Fibroblast of lung (primary cell): ENCODE measurements at regions not wholly inside any gene's neighbourhood (a gene's known extent, or its start where the extent isn't known, plus 50 kb on each side); places are given as distances from the start of the nearest gene placed in this dataset.

Experiments
- DNase-seq, 2 donors: peaks; one replicate each; pipeline versions ENCODE4 v3.0.0 to v3.0.0-alpha.2; 2010; ENCODE audit warnings: low read depth in 2 of 2
- H2AFZ ChIP-seq: 2 replicates; pipeline ENCODE4 v1.5.1; 2012; ENCODE audit warnings: low read length, control low read depth, inconsistent platforms
- H3K27ac ChIP-seq: 2 replicates; pipeline ENCODE4 v1.5.1; 2011; ENCODE audit warnings: low read length, control low read depth; ENCODE audit not compliant: insufficient read depth
- H3K27me3 ChIP-seq: 2 replicates; pipeline ENCODE4 v1.5.1; 2011; ENCODE audit warnings: mild to moderate bottlenecking, low read length; ENCODE audit not compliant: control insufficient read depth, insufficient read depth
- H3K36me3 ChIP-seq: 2 replicates; pipeline ENCODE4 v1.5.1; 2011; ENCODE audit warnings: low read length; ENCODE audit not compliant: control insufficient read depth, insufficient read depth
- H3K4me1 ChIP-seq: 2 replicates; pipeline ENCODE4 v1.5.1; 2011; ENCODE audit warnings: low read length; ENCODE audit not compliant: control insufficient read depth, insufficient read depth; ENCODE audit errors: extremely low read depth
- H3K4me2 ChIP-seq: 2 replicates; pipeline ENCODE4 v1.5.1; 2011; ENCODE audit warnings: low read length, control low read depth; ENCODE audit not compliant: insufficient read depth; ENCODE audit errors: extremely low read depth
- H3K4me3 ChIP-seq, 4 experiments: fragments of 200-600 bp in 1 of 4; sonication (generic) in 1 of 4; replicated peaks in 1 of 4; 2 replicates each; pipeline ENCODE4 v1.5.1; 2011 to 2016; ENCODE audit warnings: low read length in 4 of 4, low read depth in 3 of 4, mild to moderate bottlenecking in 3 of 4, control low read depth in 2 of 4, inconsistent platforms in 1 of 4, mixed read lengths in 1 of 4; ENCODE audit not compliant: insufficient read depth in 1 of 4; ENCODE audit errors: control extremely low read depth in 1 of 4
- H3K79me2 ChIP-seq: 2 replicates; pipeline ENCODE4 v1.5.1; 2012; ENCODE audit warnings: mild to moderate bottlenecking, low read length, inconsistent platforms; ENCODE audit not compliant: control insufficient read depth, insufficient read depth
- H3K9ac ChIP-seq: 2 replicates; pipeline ENCODE4 v1.5.1; 2011; ENCODE audit warnings: mild to moderate bottlenecking, low read length, control low read depth; ENCODE audit not compliant: insufficient read depth
- H3K9me3 ChIP-seq: 2 replicates; pipeline ENCODE4 v1.5.1; 2012; ENCODE audit warnings: low read depth, low read length; ENCODE audit not compliant: control insufficient read depth, insufficient read depth
- H4K20me1 ChIP-seq: 2 replicates; pipeline ENCODE4 v1.5.1; 2011; ENCODE audit warnings: low read length; ENCODE audit not compliant: control insufficient read depth, insufficient read depth; ENCODE audit errors: extremely low read depth
- CTCF ChIP-seq, 2 donors: IDR thresholded peaks in 1 of 2; conservative IDR thresholded peaks in 1 of 2; 1 replicate in 1 of 2; 2 replicates in 1 of 2; pipeline ENCODE4 v1.5.1; 2011 to 2012; ENCODE audit warnings: low read length in 2 of 2, control low read depth in 1 of 2, inconsistent platforms in 1 of 2, low read depth in 1 of 2, mild to moderate bottlenecking in 1 of 2
- EZH2 ChIP-seq: IDR thresholded peaks from 2 replicates; pipeline ENCODE4 v1.5.1; 2012; ENCODE audit warnings: low read length, control low read depth, mild to moderate bottlenecking; ENCODE audit errors: missing control alignments

- no peak overlapping the region for H3K4me2 ChIP-seq
Observed at GRCh38 chr2:217667512-217667911, 335.3 kb downstream of the TNS1 start.

GRCh38 chr2:217667035-217667434, 335.8 kb downstream of the TNS1 start:
- H3K27ac ChIP-seq = no peak overlapping the region
- TF ChIP-seq CTCF (conservative IDR thresholded peaks at IDR 0.05 in 1 of 2, IDR thresholded peaks at IDR 0.05 in 1 of 2; ENCODE audit: low read depth in 1 of 2, low read length in 2 of 2) (no peak), EZH2 (no peak)
- no peak for DNase-seq
- H3K9ac ChIP-seq = no peak overlapping the region
- no peak overlapping the region for H3K4me3 ChIP-seq
- no peaks in the 10 kb centered on the region for H3K36me3 ChIP-seq
- no peaks in the 10 kb centered on the region for H3K27me3 ChIP-seq
- no peaks in the 10 kb centered on the region for H3K79me2 ChIP-seq
- no peak overlapping the region for H3K4me2 ChIP-seq
- H4K20me1 ChIP-seq = no peaks in the 10 kb centered on the region
- no peaks in the 10 kb centered on the region for H3K9me3 ChIP-seq
- peaks cover 8% of the 10 kb centered on the region for H3K4me1 ChIP-seq
- H2AFZ ChIP-seq = no peak overlapping the region

More at GRCh38 chr2:217667512-217667911, 335.3 kb downstream of the TNS1 start:
- no peak for TF ChIP-seq EZH2
- no peak for TF ChIP-seq CTCF (conservative IDR thresholded peaks at IDR 0.05 in 1 of 2, IDR thresholded peaks at IDR 0.05 in 1 of 2; ENCODE audit: low read depth in 1 of 2, low read length in 2 of 2)
- no peak overlapping the region for H3K4me3 ChIP-seq
- H3K27me3 ChIP-seq = no peaks in the 10 kb centered on the region
- H4K20me1 ChIP-seq = no peaks in the 10 kb centered on the region
- H3K9ac ChIP-seq = no peak overlapping the region
- H3K27ac ChIP-seq = no peak overlapping the region
- H3K36me3 ChIP-seq = no peaks in the 10 kb centered on the region
- H3K79me2 ChIP-seq = no peaks in the 10 kb centered on the region
- no peak overlapping the region for H2AFZ ChIP-seq
- peak in 1 of 2 donors; percentile 22 for DNase-seq
- H3K4me1 ChIP-seq = peaks cover 7% of the 10 kb centered on the region
- no peaks in the 10 kb centered on the region for H3K9me3 ChIP-seq

- no peaks in the 10 kb centered on the region for H3K79me2 ChIP-seq
- H3K4me1 ChIP-seq = peaks cover 8% of the 10 kb centered on the region
- DNase-seq = peak; percentile 11 to 44
- H3K36me3 ChIP-seq = no peaks in the 10 kb centered on the region
- H2AFZ ChIP-seq = no peak overlapping the region
- no peak overlapping the region for H3K27ac ChIP-seq
- no peaks in the 10 kb centered on the region for H3K9me3 ChIP-seq
- no peak overlapping the region for H3K4me2 ChIP-seq
- TF ChIP-seq CTCF (conservative IDR thresholded peaks at IDR 0.05 in 1 of 2, IDR thresholded peaks at IDR 0.05 in 1 of 2; ENCODE audit: low read depth in 1 of 2, low read length in 2 of 2) = no peak
- no peak for TF ChIP-seq EZH2
- H4K20me1 ChIP-seq = no peaks in the 10 kb centered on the region
- no peaks in the 10 kb centered on the region for H3K27me3 ChIP-seq
- H3K4me3 ChIP-seq = no peak overlapping the region
- no peak overlapping the region for H3K9ac ChIP-seq
Observed at GRCh38 chr2:217666338-217666737, 336.5 kb downstream of the TNS1 start.
